CD4-positive, alpha-beta T cell (primary cell): ENCODE measurements at regions not wholly inside any gene's neighbourhood (a gene's known extent, or its start where the extent isn't known, plus 50 kb on each side); places are given as distances from the start of the nearest gene placed in this dataset.

Experiments
- ATAC-seq: fragments of 200-7000 bp; cut with Tn5 transposase; one replicate; pipeline ENCODE4 v1.10.0; 2022; ENCODE audit warnings: mild to moderate bottlenecking; ENCODE audit not compliant: poor library complexity
- CTCF ChIA-PET: fragments of 350-600 bp; sonication (Branson Sonifier 250); formaldehyde crosslinking; loops from one replicate; lab custom pipeline; 2021; ENCODE audit warnings: antibody characterized with exemption, inconsistent platforms; lab: Charles Lee
- POLR2A ChIA-PET: fragments of 350-600 bp; sonication (Branson Sonifier 250); formaldehyde crosslinking; loops from one replicate; lab custom pipeline; 2021; ENCODE audit warnings: antibody characterized with exemption, inconsistent platforms; lab: Charles Lee
- DNase-seq, 14 experiments: peaks; one replicate each; pipeline ENCODE4 v3.0.0-alpha.2; 2013 to 2020; ENCODE audit warnings: mixed read lengths in 2 of 14
- H3K27ac ChIP-seq, 2 donors: one replicate each; pipeline versions ENCODE4 v1.5.1 to v1.7.0; 2013; ENCODE audit warnings: low read length in 2 of 2, low read depth in 1 of 2, mild to moderate bottlenecking in 1 of 2
- H3K27me3 ChIP-seq, 2 experiments: 1 replicate in 1 of 2; 2 replicates in 1 of 2; pipeline versions ENCODE4 v1.6.1 to v1.7.0; 2013; ENCODE audit warnings: low read length in 2 of 2, control low read depth in 1 of 2, mild to moderate bottlenecking in 1 of 2, moderate library complexity in 1 of 2; ENCODE audit not compliant: insufficient read depth in 2 of 2, control insufficient read depth in 1 of 2
- H3K36me3 ChIP-seq: one replicate; pipeline ENCODE4 v1.6.1; 2013; ENCODE audit warnings: low read length, control low read depth; ENCODE audit not compliant: insufficient read depth
- H3K4me1 ChIP-seq: one replicate; pipeline ENCODE4 v1.6.1; 2013; ENCODE audit warnings: low read length, control low read depth; ENCODE audit not compliant: insufficient read depth
- H3K4me3 ChIP-seq: one replicate; pipeline ENCODE4 v1.5.1; 2013; ENCODE audit warnings: mild to moderate bottlenecking, low read length, moderate library complexity
- H3K9me3 ChIP-seq, 2 experiments: 1 replicate in 1 of 2; 2 replicates in 1 of 2; pipeline versions ENCODE4 v1.6.1 to v1.7.0; 2013; ENCODE audit warnings: low read length in 2 of 2, mild to moderate bottlenecking in 2 of 2, control low read depth in 1 of 2, moderate library complexity in 1 of 2; ENCODE audit not compliant: control insufficient read depth in 1 of 2, insufficient read depth in 1 of 2
- H3K27ac Mint-ChIP-seq: one replicate; pipeline ENCODE4 v1.8.0; 2020; ENCODE audit warnings: mixed read lengths
- H3K27me3 Mint-ChIP-seq: one replicate; pipeline ENCODE4 v1.8.0; 2021; ENCODE audit warnings: mixed read lengths
- H3K36me3 Mint-ChIP-seq: one replicate; pipeline ENCODE4 v1.8.0; 2021; ENCODE audit warnings: low read depth, mixed read lengths
- H3K4me1 Mint-ChIP-seq: one replicate; pipeline ENCODE4 v1.8.0; 2021; ENCODE audit warnings: low read depth, mixed read lengths
- H3K4me3 Mint-ChIP-seq: one replicate; pipeline ENCODE4 v1.8.0; 2020; ENCODE audit warnings: mild to moderate bottlenecking, mixed read lengths
- H3K9me3 Mint-ChIP-seq: one replicate; pipeline ENCODE4 v1.8.0; 2020; ENCODE audit warnings: mixed read lengths
- intact Hi-C, 2 experiments: fragments of 100-400 bp; cut with DNase I in 1 of 2; cut with micrococcal nuclease in 1 of 2; formaldehyde crosslinking; loops; one replicate each; pipeline versions ENCODE4 v1.15.1 to v1.9.0; 2023 to 2025; cut with DNase I, micrococcal nuclease
- TF ChIP-seq, protein P1 (sequence below): fragments of 200-600 bp; IDR thresholded peaks from one replicate; pipeline ENCODE4 v1.8.0; 2022; ENCODE audit warnings: antibody characterized with exemption, mild to moderate bottlenecking

- Histone ChIP-seq H3K4me1 (no peaks in the 10 kb centered on the region), H3K27ac (no peak overlapping the region), H3K27me3 (no peaks in the 10 kb centered on the region), H3K9me3 (no peaks in the 10 kb centered on the region), H3K36me3 (no peaks in the 10 kb centered on the region), H3K4me3 (no peak overlapping the region)
- H3K4me3 Mint-ChIP-seq, result no peak overlapping the region
- no peaks in the 10 kb centered on the region for H3K9me3 Mint-ChIP-seq
- no peak for ATAC-seq
- DNase-seq, result no peak
- H3K27me3 Mint-ChIP-seq, result no peaks in the 10 kb centered on the region
- no peak overlapping the region for H3K27ac Mint-ChIP-seq
- POLR2A ChIA-PET, result no interaction called here
- TF ChIP-seq, protein P1, sequence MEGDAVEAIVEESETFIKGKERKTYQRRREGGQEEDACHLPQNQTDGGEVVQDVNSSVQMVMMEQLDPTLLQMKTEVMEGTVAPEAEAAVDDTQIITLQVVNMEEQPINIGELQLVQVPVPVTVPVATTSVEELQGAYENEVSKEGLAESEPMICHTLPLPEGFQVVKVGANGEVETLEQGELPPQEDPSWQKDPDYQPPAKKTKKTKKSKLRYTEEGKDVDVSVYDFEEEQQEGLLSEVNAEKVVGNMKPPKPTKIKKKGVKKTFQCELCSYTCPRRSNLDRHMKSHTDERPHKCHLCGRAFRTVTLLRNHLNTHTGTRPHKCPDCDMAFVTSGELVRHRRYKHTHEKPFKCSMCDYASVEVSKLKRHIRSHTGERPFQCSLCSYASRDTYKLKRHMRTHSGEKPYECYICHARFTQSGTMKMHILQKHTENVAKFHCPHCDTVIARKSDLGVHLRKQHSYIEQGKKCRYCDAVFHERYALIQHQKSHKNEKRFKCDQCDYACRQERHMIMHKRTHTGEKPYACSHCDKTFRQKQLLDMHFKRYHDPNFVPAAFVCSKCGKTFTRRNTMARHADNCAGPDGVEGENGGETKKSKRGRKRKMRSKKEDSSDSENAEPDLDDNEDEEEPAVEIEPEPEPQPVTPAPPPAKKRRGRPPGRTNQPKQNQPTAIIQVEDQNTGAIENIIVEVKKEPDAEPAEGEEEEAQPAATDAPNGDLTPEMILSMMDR, result no peak
- peaks cover 32% of the 10 kb centered on the region for H3K36me3 Mint-ChIP-seq
- peaks cover 8% of the 10 kb centered on the region for H3K4me1 Mint-ChIP-seq
- intact Hi-C loops, result no loop called here
- CTCF ChIA-PET, result no interaction called here
Observed at GRCh38 chr21:28624626-28625025, 368.1 kb downstream of the LTN1 start.

DNA sequence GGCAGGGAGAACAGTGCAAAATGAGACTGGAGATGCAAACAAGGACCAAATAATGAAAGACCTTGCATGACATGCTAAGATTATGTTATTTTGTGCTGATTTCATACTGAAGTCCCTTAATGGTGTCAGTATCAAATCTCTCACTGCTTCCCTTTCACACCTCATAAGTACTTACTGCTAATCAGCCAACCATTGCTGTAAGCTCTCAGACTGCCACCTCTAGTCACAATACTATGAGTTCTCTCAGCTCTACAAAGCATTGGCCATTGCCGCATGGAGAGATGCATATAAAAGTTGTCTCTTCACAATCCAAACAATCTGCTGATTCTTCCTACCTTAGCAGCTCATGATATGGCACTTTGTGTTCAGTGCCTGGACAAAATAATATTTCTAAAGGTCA, 375.4 kb downstream of the LTN1 start:
- Histone ChIP-seq H3K9me3 (no peaks in the 10 kb centered on the region), H3K27me3 (no peaks in the 10 kb centered on the region), H3K36me3 (no peaks in the 10 kb centered on the region), H3K4me1 (no peaks in the 10 kb centered on the region), H3K27ac (no peak overlapping the region), H3K4me3 (no peak overlapping the region)
- ATAC-seq (no peak), DNase-seq (no peak)
- TF ChIP-seq, protein P1, result no peak
- intact Hi-C loops, result no loop called here
- H3K27me3 Mint-ChIP-seq, result no peaks in the 10 kb centered on the region
- no peak overlapping the region for H3K27ac Mint-ChIP-seq
- H3K4me3 Mint-ChIP-seq, result no peak overlapping the region
- CTCF ChIA-PET, result no interaction called here
- H3K9me3 Mint-ChIP-seq, result no peaks in the 10 kb centered on the region
- POLR2A ChIA-PET, result no interaction called here
- H3K4me1 Mint-ChIP-seq, result no peaks in the 10 kb centered on the region
- H3K36me3 Mint-ChIP-seq, result peaks cover 13% of the 10 kb centered on the region

- ChIA-PET POLR2A (no interaction called here), CTCF (no interaction called here)
- H3K36me3 Mint-ChIP-seq, result peaks cover 14% of the 10 kb centered on the region
- Histone ChIP-seq H3K4me1 (no peaks in the 10 kb centered on the region), H3K9me3 (no peaks in the 10 kb centered on the region), H3K4me3 (no peak overlapping the region), H3K36me3 (no peaks in the 10 kb centered on the region), H3K27me3 (no peaks in the 10 kb centered on the region), H3K27ac (no peak overlapping the region)
- no peak overlapping the region for H3K27ac Mint-ChIP-seq
- no peak for DNase-seq
- intact Hi-C loops, result no loop called here
- TF ChIP-seq, protein P1, result no peak
- peaks cover 2% of the 10 kb centered on the region for H3K9me3 Mint-ChIP-seq
- no peaks in the 10 kb centered on the region for H3K27me3 Mint-ChIP-seq
- ATAC-seq, result no peak
- peaks cover 5% of the 10 kb centered on the region for H3K4me1 Mint-ChIP-seq
- H3K4me3 Mint-ChIP-seq, result no peak overlapping the region
Observed at GRCh38 chr21:28615276-28615675, 377.4 kb downstream of the LTN1 start.
